Keratinocyte (primary cell): ENCODE measurements at regions not wholly inside any gene's neighbourhood (a gene's known extent, or its start where the extent isn't known, plus 50 kb on each side); places are given as distances from the start of the nearest gene placed in this dataset.
A peak's percentile ranks its signal among the peaks of the same experiment; 100 is the strongest.

ENCODE experiments used
- DNase-seq: peaks from one replicate; pipeline ENCODE4 v3.0.0-alpha.2; 2011; ENCODE audit warnings: low read depth, missing footprints, low spot score
- FAIRE-seq: peaks from 2 replicates; lab custom pipeline; 2011; peaks lifted over from hg19 to GRCh38; lab: Jason Lieb, UNC
- H2AFZ ChIP-seq: 2 replicates; pipeline ENCODE4 v1.6.0; 2012; ENCODE audit warnings: low read length, control low read depth, inconsistent platforms; ENCODE audit not compliant: control insufficient read depth
- H3K27ac ChIP-seq: 2 replicates; pipeline ENCODE4 v1.5.1; 2011; ENCODE audit warnings: low read length; ENCODE audit not compliant: control insufficient read depth, insufficient read depth
- H3K27me3 ChIP-seq: 3 replicates; pipeline ENCODE4 v1.6.0; 2011; ENCODE audit warnings: low read length; ENCODE audit not compliant: control insufficient read depth, insufficient read depth; ENCODE audit errors: extremely low read depth
- H3K36me3 ChIP-seq, 2 experiments: 2 replicates in 1 of 2; 3 replicates in 1 of 2; pipeline ENCODE4 v1.5.1; 2011; ENCODE audit warnings: low read length in 2 of 2, mild to moderate bottlenecking in 1 of 2; ENCODE audit not compliant: control insufficient read depth in 2 of 2, insufficient read depth in 2 of 2; ENCODE audit errors: extremely low read depth in 1 of 2
- H3K4me1 ChIP-seq: 3 replicates; pipeline ENCODE4 v1.5.1; 2011; ENCODE audit warnings: low read length; ENCODE audit not compliant: control insufficient read depth, insufficient read depth; ENCODE audit errors: extremely low read depth
- H3K4me2 ChIP-seq: 3 replicates; pipeline ENCODE4 v1.6.0; 2011; ENCODE audit warnings: low read depth, low read length; ENCODE audit not compliant: control insufficient read depth, insufficient read depth; ENCODE audit errors: extremely low read depth
- H3K4me3 ChIP-seq, 3 experiments: fragments of 200-600 bp in 1 of 3; sonication (generic) in 1 of 3; 2 replicates in 2 of 3; 3 replicates in 1 of 3; pipeline ENCODE4 v1.5.1; 2011 to 2016; ENCODE audit warnings: low read length in 3 of 3, mild to moderate bottlenecking in 3 of 3, control low read depth in 2 of 3, inconsistent platforms in 1 of 3, low read depth in 1 of 3, mixed read lengths in 1 of 3, mixed run types in 1 of 3, moderate library complexity in 1 of 3; ENCODE audit not compliant: control insufficient read depth in 2 of 3, insufficient read depth in 2 of 3; ENCODE audit errors: extremely low read depth in 1 of 3
- H3K79me2 ChIP-seq: 2 replicates; pipeline ENCODE4 v1.6.0; 2012; ENCODE audit warnings: low read length; ENCODE audit not compliant: control insufficient read depth, insufficient read depth
- H3K9ac ChIP-seq: 3 replicates; pipeline ENCODE4 v1.6.0; 2011; ENCODE audit warnings: low read length; ENCODE audit not compliant: control insufficient read depth, insufficient read depth; ENCODE audit errors: extremely low read depth
- H3K9me1 ChIP-seq: 3 replicates; pipeline ENCODE4 v1.6.0; 2011; ENCODE audit warnings: low read length; ENCODE audit not compliant: control insufficient read depth, insufficient read depth; ENCODE audit errors: extremely low read depth
- H3K9me3 ChIP-seq: 2 replicates; pipeline ENCODE4 v1.5.1; 2012; ENCODE audit warnings: low read depth, low read length; ENCODE audit not compliant: control insufficient read depth
- H4K20me1 ChIP-seq: 3 replicates; pipeline ENCODE4 v1.6.0; 2011; ENCODE audit warnings: low read length; ENCODE audit not compliant: control insufficient read depth, insufficient read depth; ENCODE audit errors: extremely low read depth
- CTCF ChIP-seq, 3 experiments: IDR thresholded peaks in 1 of 3; conservative IDR thresholded peaks in 1 of 3; optimal IDR thresholded peaks in 1 of 3; 2 replicates in 2 of 3; 3 replicates in 1 of 3; pipeline versions ENCODE3 to v1.5.1; 2011; ENCODE audit warnings: low read length in 3 of 3, mild to moderate bottlenecking in 3 of 3, moderate library complexity in 2 of 3, control low read depth in 1 of 3, inconsistent platforms in 1 of 3; ENCODE audit not compliant: insufficient read depth in 2 of 3; ENCODE audit errors: extremely low read depth in 1 of 3
- EZH2 ChIP-seq: IDR thresholded peaks from one replicate; pipeline ENCODE4 v1.6.1; 2012; ENCODE audit warnings: inconsistent platforms, mild to moderate bottlenecking, low read length, moderate library complexity
- dilution Hi-C: fragments of 300-500 bp; cut with MboI; formaldehyde crosslinking; loops from one replicate; pipeline ENCODE4 v1.7.0; 2020; ENCODE audit warnings: low sequenced_read_pairs; ENCODE audit not compliant: extremely low pct_ligation_motif_present

DNA sequence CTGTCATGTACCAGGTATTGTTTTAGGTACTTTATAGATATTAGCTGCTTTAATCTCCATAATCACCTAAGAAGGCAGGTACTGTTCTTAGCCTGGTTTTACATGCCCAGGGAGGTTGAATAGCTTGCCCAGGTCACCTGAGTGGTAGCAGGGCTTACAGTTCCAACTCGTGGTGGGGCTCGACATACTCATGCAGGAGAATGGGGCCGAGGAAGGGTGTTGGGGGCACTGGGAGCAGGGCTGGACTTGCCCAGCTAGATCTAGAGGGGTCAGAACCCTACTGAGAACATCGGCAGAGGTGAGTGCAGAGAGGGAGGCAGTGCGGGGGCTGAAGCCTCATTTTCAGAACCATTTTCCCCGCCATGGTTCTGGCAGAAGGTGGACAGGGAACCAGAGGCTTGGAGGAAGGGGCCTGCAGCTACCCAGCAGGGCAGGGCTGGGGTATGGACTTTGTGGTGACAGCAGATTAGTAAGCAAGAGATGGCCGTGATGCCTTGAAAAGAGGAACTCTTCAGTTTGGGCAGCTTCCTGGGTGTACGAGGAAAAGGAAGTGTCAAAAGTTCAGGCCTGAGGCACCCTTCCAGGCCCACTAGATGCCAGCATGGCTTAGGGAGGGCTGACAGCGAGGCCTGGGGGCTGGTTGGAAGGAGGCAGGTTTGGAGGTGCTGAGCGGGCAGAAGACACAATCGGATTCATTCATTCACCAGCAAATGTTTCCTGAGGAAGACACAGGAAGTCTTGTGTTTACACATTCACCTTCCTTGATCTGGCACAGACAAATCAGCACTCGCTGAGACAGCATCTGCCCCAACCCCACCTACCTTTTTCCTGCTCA lies 54.7 kb upstream of the LYVE1 start:
- H3K4me1 ChIP-seq = peaks cover 10% of the 10 kb centered on the region
- H3K4me2 ChIP-seq = peak overlapping the region; percentile 10
- no peaks in the 10 kb centered on the region for H3K79me2 ChIP-seq
- H3K27me3 ChIP-seq = no peaks in the 10 kb centered on the region
- peak; percentile 70 for FAIRE-seq
- TF ChIP-seq EZH2 (no peak), CTCF (optimal IDR thresholded peaks at IDR 0.05 in 1 of 3, IDR thresholded peaks at IDR 0.05 in 1 of 3, conservative IDR thresholded peaks at IDR 0.05 in 1 of 3; ENCODE audit: extremely low read depth in 1 of 3, insufficient read depth in 2 of 3, low read length in 3 of 3) (no peak)
- no peak overlapping the region for H3K9ac ChIP-seq
- H3K9me1 ChIP-seq = no peaks in the 10 kb centered on the region
- DNase-seq = no peak
- H4K20me1 ChIP-seq = no peaks in the 10 kb centered on the region
- H2AFZ ChIP-seq = peak overlapping the region; percentile 66
- H3K9me3 ChIP-seq = no peaks in the 10 kb centered on the region
- no peaks in the 10 kb centered on the region for H3K36me3 ChIP-seq
- dilution Hi-C loops = no loop called here
- no peak overlapping the region for H3K27ac ChIP-seq
- H3K4me3 ChIP-seq = no peak overlapping the region

DNA sequence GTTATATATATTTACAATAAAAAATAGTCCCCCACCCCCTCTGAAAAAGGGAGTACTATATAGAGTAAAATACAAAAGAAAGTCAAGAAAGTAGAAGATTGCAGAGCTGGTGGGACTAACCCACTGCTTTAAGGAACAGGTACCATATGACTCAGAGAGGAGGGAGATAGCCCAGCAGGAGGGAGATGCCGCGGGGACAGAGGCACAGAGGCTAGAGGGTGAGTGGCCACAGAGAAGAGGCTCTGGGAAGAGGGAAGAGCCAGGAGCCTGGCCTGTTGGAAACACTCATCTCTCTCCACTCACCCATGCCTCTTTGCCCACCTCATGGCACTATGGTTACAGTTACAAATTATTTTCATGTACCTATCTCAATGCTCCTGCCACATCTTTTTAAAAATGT lies 53.6 kb upstream of the LYVE1 start:
- no peaks in the 10 kb centered on the region for H3K9me1 ChIP-seq
- no peaks in the 10 kb centered on the region for H3K9me3 ChIP-seq
- no peak for FAIRE-seq
- dilution Hi-C loops = no loop called here
- H3K36me3 ChIP-seq = no peaks in the 10 kb centered on the region
- no peak overlapping the region for H3K9ac ChIP-seq
- peaks cover 16% of the 10 kb centered on the region for H3K4me1 ChIP-seq
- no peaks in the 10 kb centered on the region for H4K20me1 ChIP-seq
- H3K4me2 ChIP-seq = no peak overlapping the region
- H2AFZ ChIP-seq = no peak overlapping the region
- H3K27me3 ChIP-seq = no peaks in the 10 kb centered on the region
- no peak overlapping the region for H3K4me3 ChIP-seq
- no peak overlapping the region for H3K27ac ChIP-seq
- TF ChIP-seq EZH2 (no peak), CTCF (optimal IDR thresholded peaks at IDR 0.05 in 1 of 3, IDR thresholded peaks at IDR 0.05 in 1 of 3, conservative IDR thresholded peaks at IDR 0.05 in 1 of 3; ENCODE audit: extremely low read depth in 1 of 3, insufficient read depth in 2 of 3, low read length in 3 of 3) (no peak)
- no peaks in the 10 kb centered on the region for H3K79me2 ChIP-seq
- DNase-seq = no peak
